LHCN-M2 (cell line): ENCODE measurements at regions not wholly inside any gene's neighbourhood (a gene's known extent, or its start where the extent isn't known, plus 50 kb on each side); places are given as distances from the start of the nearest gene placed in this dataset.
"Not testable (repeated sequence)": the region's sequence is repeated elsewhere in the genome, so short reads cannot be mapped to it uniquely, and the experiment has no call there.

Source experiments
- DNase-seq: peaks from one replicate; pipeline ENCODE4 v3.0.0-alpha.2; 2012; ENCODE audit warnings: low read depth

DNA sequence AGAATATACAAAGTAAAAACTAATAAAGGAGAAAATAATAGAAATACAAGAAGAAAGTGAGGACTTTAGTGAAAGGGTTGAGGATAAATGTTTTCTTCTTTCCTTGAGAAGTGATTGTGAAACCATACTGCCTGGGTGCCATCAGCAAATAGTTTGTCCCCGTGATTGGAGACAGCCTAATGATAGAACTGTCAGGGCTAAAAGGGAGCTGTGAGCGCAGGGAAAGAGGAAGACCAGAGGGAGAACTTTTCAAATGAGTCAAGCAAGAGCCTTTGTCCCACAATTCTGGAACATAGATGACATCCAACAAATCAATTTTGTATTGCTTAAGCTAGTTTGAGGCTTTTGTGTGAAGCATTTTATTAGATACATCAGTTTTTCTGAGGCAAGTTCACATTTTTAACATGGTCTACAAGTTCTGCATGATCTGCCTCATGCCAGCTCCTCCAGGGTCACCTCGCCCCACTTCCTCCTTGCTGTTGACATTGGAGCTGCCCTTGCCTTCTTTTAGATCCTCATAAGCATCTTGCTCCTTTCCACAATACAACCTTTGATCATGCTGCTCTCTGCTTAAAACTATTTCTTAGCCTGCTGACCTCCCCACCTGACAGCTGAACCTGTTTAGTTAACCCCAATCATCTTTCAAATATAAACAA lies 213.4 kb upstream of the REG3G start:
- no peak for DNase-seq

- no peak for DNase-seq
Measured at GRCh38 chr2:78814331-78814986, 211.0 kb upstream of the REG3G start.

DNA sequence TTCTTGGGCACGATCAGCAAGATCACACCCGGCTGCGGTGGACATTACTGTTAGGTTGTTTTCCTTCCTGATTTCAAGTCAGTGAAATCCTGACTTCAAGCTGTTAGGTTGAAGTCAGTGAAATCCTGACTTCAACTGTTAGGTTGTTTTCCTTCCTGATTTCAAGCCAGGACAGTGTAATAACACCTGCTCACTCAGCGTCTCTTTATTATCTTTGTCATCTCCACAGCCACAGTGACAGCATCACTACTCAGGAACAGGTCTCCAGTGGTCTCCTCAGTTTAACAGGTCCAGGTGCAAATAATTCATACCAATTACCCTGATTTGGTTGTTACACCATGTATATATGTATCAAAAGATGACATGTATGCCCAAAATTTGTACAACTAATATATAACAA lies 208.1 kb upstream of the REG3G start:
- no peak for DNase-seq

DNA sequence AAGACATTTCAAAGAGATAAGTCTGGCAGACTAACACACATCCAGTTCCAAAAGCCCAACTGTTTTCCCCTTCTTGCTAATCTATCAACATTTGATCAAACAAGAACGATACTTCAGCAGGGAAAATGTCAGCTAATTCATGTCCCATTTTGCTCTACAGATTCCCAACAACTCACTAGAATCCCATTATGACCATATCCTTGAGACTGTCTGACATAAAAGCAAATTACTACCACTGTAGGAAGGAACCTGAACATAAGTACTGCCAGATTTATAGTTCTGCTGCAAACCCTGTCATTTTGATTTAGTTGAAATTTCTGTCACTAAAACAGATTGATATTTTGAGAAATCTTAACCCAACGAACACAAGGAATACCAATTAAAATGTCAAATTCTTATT lies 193.0 kb upstream of the REG3G start:
- no peak for DNase-seq

DNA sequence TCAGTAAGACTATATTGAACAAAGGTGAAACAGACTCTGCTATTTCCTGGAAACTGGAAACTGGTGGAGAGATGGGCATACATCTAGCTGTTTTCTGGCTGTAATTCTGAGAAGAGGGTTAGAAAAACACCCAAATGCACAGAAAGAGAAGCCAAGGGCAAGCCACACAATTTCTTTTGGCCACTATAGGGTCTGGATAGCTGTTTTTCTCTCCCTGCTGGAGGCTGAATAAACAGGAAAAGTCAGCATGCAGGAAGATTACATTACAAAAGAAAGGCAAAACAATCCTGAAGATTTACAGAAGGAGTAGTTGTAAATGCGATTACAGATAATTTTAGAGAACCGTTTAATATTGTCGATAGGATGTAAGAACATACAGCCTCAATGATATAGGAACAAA lies 186.2 kb upstream of the REG3G start:
- no peak for DNase-seq

DNA sequence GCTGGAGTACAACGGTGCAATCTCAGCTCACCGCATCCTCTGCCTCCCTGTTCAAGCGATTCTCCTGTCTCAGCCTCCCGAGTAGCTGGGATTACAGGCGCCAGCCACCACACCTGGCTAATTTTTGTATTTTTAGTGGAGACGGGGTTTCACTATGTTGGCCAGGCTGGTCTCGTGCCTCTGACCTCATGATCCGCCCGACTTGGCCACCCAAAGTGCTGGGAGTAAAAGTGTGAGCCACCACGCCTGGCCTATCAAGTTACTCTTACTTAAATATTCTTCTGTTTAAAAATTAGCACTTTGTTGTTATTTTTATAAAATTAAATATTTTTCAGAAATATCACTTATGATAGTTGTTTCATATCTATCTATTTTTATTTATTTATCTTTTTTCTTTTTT lies 185.2 kb upstream of the REG3G start:
- not testable (repeated sequence) for DNase-seq

- DNase-seq, result no peak
Measured at GRCh38 chr2:78845664-78846185, 179.8 kb upstream of the REG3G start.

GRCh38 chr2:78861546-78861945 lies 164.0 kb upstream of the REG3G start:
- no peak for DNase-seq

GRCh38 chr2:78864205-78864604 lies 161.3 kb upstream of the REG3G start:
- no peak for DNase-seq

- no peak for DNase-seq
Measured at GRCh38 chr2:78865667-78866066, 159.8 kb upstream of the REG3G start.

DNA sequence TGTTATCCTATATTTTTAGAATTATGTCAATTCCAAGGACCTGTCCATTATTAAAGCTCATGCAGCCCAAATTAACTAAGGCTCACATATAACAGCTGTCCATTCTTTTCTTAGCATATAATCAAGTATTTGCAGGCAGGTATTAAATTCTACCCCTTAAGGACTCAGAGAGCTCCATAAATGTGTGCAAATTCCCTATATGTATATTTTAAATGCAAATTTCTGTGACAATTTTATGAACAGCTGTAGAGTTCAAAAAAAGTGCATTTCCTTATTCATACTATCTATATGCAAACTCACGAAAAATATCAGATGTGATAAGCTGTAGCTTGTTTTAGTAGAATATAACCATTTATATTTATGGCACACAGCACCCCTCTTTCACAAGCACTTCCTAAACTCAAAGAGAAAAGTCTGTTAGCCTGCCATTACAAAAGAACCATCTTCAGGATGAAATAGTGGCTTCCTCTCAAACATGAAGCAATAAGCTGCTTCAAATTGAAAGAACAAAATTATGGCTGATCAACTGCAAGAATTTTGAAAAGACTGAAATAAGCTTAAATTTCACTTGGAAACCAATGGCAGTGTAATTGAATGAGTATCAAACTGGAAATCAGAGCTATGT lies 155.0 kb upstream of the REG3G start:
- DNase-seq, result no peak

GRCh38 chr2:78873526-78873925 lies 152.0 kb upstream of the REG3G start:
- no peak for DNase-seq

DNA sequence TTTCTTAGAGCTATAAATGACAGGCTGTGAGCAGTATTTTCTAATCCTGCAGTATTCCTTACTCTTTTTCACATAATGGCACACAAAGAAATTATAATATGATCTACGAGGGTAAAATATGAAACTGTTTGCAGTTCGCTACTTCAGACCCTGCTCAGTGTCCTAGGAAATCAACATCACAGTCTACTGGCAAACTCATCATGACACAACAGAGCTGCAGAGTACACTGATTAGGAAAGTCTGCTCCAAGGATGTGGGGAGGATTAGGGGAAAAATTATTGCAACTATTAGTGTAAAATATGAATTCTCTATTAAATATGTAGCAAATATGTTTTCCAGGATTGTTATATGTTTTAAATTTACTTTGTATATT lies 149.2 kb upstream of the REG3G start:
- no peak for DNase-seq

GRCh38 chr2:78887446-78887845 lies 138.1 kb upstream of the REG3G start:
- DNase-seq, result no peak

DNA sequence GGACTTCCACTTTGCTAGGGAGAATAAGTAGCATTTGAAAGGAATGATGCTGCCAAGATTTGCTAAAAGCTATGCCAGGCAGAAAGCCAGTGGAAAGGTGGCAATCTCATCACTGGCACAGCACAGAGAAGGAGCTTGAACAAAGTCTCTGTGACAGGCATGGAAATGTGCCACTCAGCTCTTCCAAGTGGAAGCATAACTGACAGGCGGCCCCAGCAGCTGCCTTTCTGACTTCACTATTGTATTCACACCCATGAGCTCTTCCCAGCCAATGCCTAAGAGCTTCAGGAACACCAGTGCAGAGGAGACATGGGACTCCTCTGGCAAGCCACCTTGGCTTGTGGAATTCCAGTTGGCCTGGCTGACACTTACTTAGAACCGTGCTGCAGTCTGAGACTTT lies 134.6 kb upstream of the REG3G start:
- DNase-seq, result no peak

DNA sequence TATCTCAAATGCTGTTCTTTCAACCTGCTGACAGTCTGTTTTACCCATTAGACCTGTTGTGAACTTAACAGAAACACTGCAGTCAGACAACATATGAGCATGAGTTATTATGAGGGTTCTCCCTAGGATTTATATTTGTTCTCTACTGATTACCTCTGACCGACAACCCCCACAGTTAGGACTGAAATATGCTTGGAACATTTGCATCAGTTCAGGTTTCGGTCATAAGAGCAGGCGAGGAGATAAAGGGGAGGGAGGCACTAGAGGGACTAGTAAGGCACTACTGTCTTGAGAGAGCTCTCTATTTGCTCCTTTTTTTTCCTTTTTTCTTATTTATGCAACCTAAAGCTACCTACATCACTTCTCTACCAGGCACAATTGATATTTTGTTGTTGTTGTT lies 133.2 kb upstream of the REG3G start:
- DNase-seq, result no peak

GRCh38 chr2:78895022-78895421 lies 130.5 kb upstream of the REG3G start:
- no peak for DNase-seq

DNA sequence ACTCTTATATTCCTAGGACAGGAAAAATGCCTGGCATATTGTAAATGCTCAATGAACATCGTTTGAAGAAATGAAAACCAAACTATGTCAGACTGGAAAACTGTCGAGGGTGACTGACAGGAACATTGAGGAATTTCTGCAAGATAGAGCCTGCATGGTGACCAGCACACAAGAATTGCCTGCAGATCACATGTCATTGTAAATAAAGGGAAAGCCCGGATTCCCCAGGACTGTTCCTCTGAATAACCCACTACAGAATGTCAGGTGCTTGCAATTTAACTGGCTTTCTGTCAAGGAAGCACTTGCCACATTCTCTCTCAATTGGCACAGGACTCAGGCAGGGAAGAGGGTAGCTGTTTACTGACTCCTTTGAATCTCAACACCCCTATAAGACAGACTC lies 129.0 kb upstream of the REG3G start:
- DNase-seq, result no peak

DNA sequence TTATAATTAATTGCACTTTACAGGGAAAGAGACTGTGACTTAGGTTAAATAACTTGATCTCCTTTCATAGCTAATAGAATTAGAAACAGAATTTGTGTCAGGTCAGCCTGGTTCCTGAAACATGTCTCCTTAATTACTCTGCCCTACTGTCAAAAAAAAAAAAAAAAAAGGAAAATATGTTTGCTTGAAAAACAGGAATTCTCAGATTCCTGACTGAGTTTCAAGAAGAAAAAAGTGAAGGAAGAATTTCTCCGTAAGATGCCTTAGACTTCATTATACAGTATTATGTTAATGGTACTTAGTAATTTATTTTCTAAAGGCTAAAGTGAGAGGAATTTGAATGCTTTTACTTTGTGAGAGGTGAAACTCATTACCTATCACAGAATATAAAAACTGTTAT lies 118.4 kb upstream of the REG3G start:
- no peak for DNase-seq

DNA sequence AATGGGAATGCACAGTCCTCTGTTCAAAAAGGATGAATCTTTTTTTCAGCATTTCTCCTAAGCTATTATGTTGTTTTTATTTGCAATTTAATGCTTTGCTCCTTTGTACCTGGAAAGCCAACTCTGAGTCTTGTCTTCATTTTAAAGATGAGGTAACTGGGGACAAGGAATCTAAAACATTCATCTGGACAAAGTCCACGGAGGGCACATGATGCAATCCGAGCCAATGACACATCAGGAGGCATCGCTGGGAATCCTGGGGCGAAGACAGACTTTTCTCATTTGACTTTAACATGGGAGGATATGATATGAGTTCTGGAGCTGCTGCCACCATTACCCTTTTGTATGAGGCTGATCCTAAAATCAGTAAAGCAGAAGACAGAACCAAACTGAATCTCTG lies 116.5 kb upstream of the REG3G start:
- DNase-seq, result no peak

DNA sequence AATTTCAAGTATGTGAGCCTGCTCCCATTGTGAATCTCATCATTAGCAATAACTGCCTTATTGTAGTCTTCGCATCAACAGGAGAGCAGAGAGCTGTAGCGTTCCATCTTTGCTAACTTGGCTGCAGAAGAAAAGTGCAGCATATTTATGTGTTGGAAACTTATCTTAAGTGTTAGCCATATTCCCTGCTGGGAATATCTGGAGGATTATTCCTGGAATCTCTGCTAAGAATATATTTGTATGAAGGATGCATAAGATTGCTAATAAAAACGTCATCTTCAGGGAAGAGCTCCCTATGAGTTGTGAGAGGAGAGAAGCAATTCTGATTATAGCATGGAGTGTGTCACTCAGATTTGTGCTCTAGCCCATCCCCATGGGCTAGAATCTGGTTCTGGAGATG lies 115.1 kb upstream of the REG3G start:
- DNase-seq, result no peak

DNA sequence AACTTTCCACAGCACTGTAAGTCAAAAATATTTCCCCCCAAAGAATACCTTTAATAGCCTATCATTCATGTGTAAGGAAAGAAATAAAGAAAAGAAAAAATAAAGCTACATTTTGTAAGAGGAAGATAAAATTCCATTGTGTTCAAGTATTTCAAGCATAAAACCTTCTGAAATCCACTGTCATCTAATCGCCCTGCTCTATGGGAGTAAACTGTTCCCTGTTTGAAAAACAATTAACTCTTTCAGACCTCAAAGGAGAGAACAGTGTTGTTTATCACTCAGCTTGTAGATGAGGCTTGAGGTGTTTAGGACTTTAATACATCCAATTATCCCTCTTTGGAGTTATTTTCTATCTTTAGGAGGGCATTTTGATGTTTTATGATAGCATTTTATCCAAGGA lies 112.2 kb upstream of the REG3G start:
- DNase-seq, result no peak

DNA sequence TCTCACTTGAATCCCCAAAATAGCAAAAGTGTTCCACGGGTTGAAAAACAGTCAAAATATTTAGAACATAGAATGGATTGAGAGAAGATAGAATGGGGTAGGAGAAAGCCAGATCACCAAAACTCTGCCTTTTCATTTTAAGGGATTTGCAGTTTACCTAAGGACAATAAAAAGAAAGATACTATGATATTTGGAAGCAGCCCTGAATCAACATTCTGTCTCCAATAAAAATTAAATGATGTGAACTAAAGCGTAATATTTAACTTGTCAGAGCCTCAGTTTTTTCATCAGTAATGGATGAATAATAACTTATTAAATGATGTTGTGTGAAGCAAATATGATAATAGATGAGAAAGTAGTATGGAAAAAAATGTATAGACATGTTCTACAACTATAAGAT lies 100.2 kb upstream of the REG3G start:
- DNase-seq, result no peak
